Upper lobe of left lung (tissue), 6 donors: ENCODE measurements at regions not wholly inside any gene's neighbourhood (a gene's known extent, or its start where the extent isn't known, plus 50 kb on each side); places are given as distances from the start of the nearest gene placed in this dataset.
"Not testable (repeated sequence)": the region's sequence is repeated elsewhere in the genome, so short reads cannot be mapped to it uniquely, and the experiment has no call there.

Source experiments
- ATAC-seq, 2 donors: fragments of 200-7000 bp; cut with Tn5 transposase; one replicate each; pipeline ENCODE4 v1.9.1; 2022; ENCODE audit warnings: mild to moderate bottlenecking in 2 of 2, moderate library complexity in 2 of 2; ENCODE audit not compliant: low FRiP score in 2 of 2
- DNase-seq, 2 donors: peaks; one replicate each; pipeline ENCODE4 v3.0.0-alpha.2; 2019 to 2020
- H3K27ac ChIP-seq, 4 donors: fragments of 200-600 bp; sonication (generic); one replicate each; pipeline ENCODE4 v1.5.1; 2016 to 2019
- H3K27me3 ChIP-seq, 4 donors: fragments of 200-600 bp; sonication (generic); one replicate each; pipeline ENCODE4 v1.5.1; 2017 to 2019
- H3K36me3 ChIP-seq, 4 donors: fragments of 200-600 bp; sonication (generic); one replicate each; pipeline ENCODE4 v1.5.1; 2016 to 2019
- H3K4me1 ChIP-seq, 4 donors: fragments of 200-600 bp; sonication (generic); one replicate each; pipeline ENCODE4 v1.5.1; 2018 to 2019
- H3K4me3 ChIP-seq, 4 donors: fragments of 200-600 bp; sonication (generic); one replicate each; pipeline ENCODE4 v1.5.1; 2017 to 2019; ENCODE audit warnings: mild to moderate bottlenecking in 2 of 4, moderate library complexity in 1 of 4
- H3K9me3 ChIP-seq, 4 donors: fragments of 200-600 bp; sonication (generic); one replicate each; pipeline ENCODE4 v1.5.1; 2018 to 2019
- CTCF ChIP-seq, 6 experiments: fragments of 450-650 bp in 4 of 6; fragments of 200-600 bp in 2 of 6; sonication (generic) in 2 of 6; IDR thresholded peaks; one replicate each; pipeline ENCODE4 v1.5.1; 2016 to 2019; ENCODE audit warnings: antibody characterized with exemption in 6 of 6
- EP300 ChIP-seq, 4 donors: sonication (generic); formaldehyde crosslinking; IDR thresholded peaks; one replicate each; pipeline ENCODE4 v1.5.1; 2017; ENCODE audit warnings: antibody characterized with exemption in 4 of 4, control low read depth in 2 of 4
- POLR2A ChIP-seq, 4 donors: fragments of 450-650 bp; IDR thresholded peaks; one replicate each; pipeline ENCODE4 v1.5.1; 2016 to 2017; ENCODE audit warnings: antibody characterized with exemption in 4 of 4, mild to moderate bottlenecking in 2 of 4
- POLR2AphosphoS5 ChIP-seq, 2 donors: sonication (generic); formaldehyde crosslinking; IDR thresholded peaks; one replicate each; pipeline ENCODE4 v1.5.1; 2017; ENCODE audit warnings: antibody characterized with exemption in 2 of 2
- WGBS, 2 donors: methylation state at CpG; one replicate each; pipeline ENCODE4 v1.1.5; 2017 to 2018; 5-methylcytosine and 5-hydroxymethylcytosine counted together
- donor health status: DM: no; HTN: no; CAD: no; lungs with moderate emphysema.
- donor health status: DM: no; HTN: yes; CAD: no; lungs with severe emphysema.

- TF ChIP-seq EP300 (IDR thresholded peaks at IDR 0.05) (no peak), CTCF (IDR thresholded peaks at IDR 0.05) (no peak), POLR2A (IDR thresholded peaks at IDR 0.05) (no peak), POLR2AphosphoS5 (IDR thresholded peaks at IDR 0.05) (no peak)
- H3K36me3 ChIP-seq: no peaks in the 10 kb centered on the region
- no peaks in the 10 kb centered on the region for H3K4me1 ChIP-seq
- H3K9me3 ChIP-seq: no peaks in the 10 kb centered on the region
- no peaks in the 10 kb centered on the region for H3K27me3 ChIP-seq
- WGBS, 2 donors: 86 to 87% methylated on average over 1 of the region's 1 CpG
- DNase-seq: no peak
- ATAC-seq: no peak
- H3K27ac ChIP-seq: no peak overlapping the region
- H3K4me3 ChIP-seq: no peak overlapping the region
Observed at GRCh38 chr10:55168343-55168742, 367.3 kb upstream of the PCDH15 start.

GRCh38 chr10:55163388-55163979 is 362.5 kb upstream of the PCDH15 start:
- H3K9me3 ChIP-seq: no peaks in the 10 kb centered on the region
- TF ChIP-seq CTCF (IDR thresholded peaks at IDR 0.05): no peak
- TF ChIP-seq POLR2AphosphoS5 (IDR thresholded peaks at IDR 0.05): no peak
- no peak for TF ChIP-seq EP300 (IDR thresholded peaks at IDR 0.05)
- TF ChIP-seq POLR2A (IDR thresholded peaks at IDR 0.05): no peak
- H3K27ac ChIP-seq: no peak overlapping the region
- H3K27me3 ChIP-seq: no peaks in the 10 kb centered on the region
- WGBS, 2 donors: 81 to 92% methylated on average over 6 of the region's 6 CpGs
- DNase-seq (no peak), ATAC-seq (no peak)
- no peak overlapping the region for H3K4me3 ChIP-seq
- H3K36me3 ChIP-seq: no peaks in the 10 kb centered on the region
- H3K4me1 ChIP-seq: no peaks in the 10 kb centered on the region

- 93 to 98% methylated on average over 2 of the region's 2 CpGs for WGBS, 2 donors
- DNase-seq, ATAC-seq, H3K4me1 ChIP-seq, H3K36me3 ChIP-seq, H3K4me3 ChIP-seq, H3K9me3 ChIP-seq, H3K27ac ChIP-seq, H3K27me3 ChIP-seq: not testable (repeated sequence)
Observed at GRCh38 chr10:55162321-55162720, 361.3 kb upstream of the PCDH15 start.

GRCh38 chr10:55160655-55161283 is 359.7 kb upstream of the PCDH15 start:
- TF ChIP-seq POLR2A (IDR thresholded peaks at IDR 0.05): no peak
- TF ChIP-seq CTCF (IDR thresholded peaks at IDR 0.05): no peak
- TF ChIP-seq EP300 (IDR thresholded peaks at IDR 0.05): no peak
- no peak for TF ChIP-seq POLR2AphosphoS5 (IDR thresholded peaks at IDR 0.05)
- H3K4me3 ChIP-seq: no peak overlapping the region
- H3K4me1 ChIP-seq: no peaks in the 10 kb centered on the region
- no peak for DNase-seq
- H3K9me3 ChIP-seq: no peaks in the 10 kb centered on the region
- no peaks in the 10 kb centered on the region for H3K36me3 ChIP-seq
- H3K27me3 ChIP-seq: no peaks in the 10 kb centered on the region
- ATAC-seq: no peak
- H3K27ac ChIP-seq: no peak overlapping the region
- WGBS, 2 donors: 74 to 75% methylated on average over 5 of the region's 5 CpGs

- DNase-seq (no peak), ATAC-seq (no peak)
- Histone ChIP-seq H3K4me3 (no peak overlapping the region), H3K36me3 (no peaks in the 10 kb centered on the region), H3K9me3 (no peaks in the 10 kb centered on the region), H3K27me3 (no peaks in the 10 kb centered on the region), H3K4me1 (no peaks in the 10 kb centered on the region), H3K27ac (no peak overlapping the region)
- TF ChIP-seq POLR2AphosphoS5 (IDR thresholded peaks at IDR 0.05) (no peak), EP300 (IDR thresholded peaks at IDR 0.05) (no peak), CTCF (IDR thresholded peaks at IDR 0.05) (no peak)
- 0% methylated on average over 1 of the region's 1 CpG for WGBS, 2 donors
Observed at GRCh38 chr10:55158633-55159032, 357.6 kb upstream of the PCDH15 start.
